ENCODE measurements at regions not wholly inside any gene's neighbourhood (a gene's known extent, or its start where the extent isn't known, plus 50 kb on each side); places are given as distances from the start of the nearest gene placed in this dataset.

DNA sequence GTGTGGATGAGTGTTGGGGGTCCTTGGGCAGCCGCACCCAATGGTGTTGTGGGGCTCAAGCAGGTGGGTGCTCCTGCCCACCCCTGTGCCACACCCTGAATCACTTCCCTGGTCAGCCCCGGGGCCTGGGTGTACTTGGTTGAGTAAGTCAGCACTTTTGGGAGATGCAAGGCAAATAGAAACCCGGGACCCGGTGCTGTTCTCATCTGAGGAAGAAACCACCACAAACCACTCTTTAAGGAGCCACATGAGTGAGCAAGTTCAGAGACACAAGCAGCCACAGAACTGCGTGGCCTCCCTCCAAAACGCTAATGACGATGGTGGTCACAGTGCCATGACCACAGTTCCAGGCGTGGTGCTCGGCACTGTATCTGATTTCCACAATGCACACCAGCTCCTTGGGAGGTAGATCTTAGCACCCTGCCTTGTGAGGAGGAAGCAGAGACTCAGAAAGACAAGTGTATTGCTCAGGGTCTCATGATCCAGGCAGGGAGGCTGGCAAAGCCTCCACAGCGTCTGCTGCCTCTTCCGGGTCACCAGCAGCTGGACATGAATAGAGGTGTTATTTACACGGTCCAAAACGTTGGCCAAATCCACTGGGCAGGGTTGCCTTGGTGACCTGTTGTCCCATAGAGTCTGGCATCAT, 118.2 kb upstream of the ALDH1A3 start:
- TF ChIP-seq RBAK (tag by site-specific recombination; IDR thresholded peaks at IDR 0.05) = no peak
- TF ChIP-seq, protein P1, sequence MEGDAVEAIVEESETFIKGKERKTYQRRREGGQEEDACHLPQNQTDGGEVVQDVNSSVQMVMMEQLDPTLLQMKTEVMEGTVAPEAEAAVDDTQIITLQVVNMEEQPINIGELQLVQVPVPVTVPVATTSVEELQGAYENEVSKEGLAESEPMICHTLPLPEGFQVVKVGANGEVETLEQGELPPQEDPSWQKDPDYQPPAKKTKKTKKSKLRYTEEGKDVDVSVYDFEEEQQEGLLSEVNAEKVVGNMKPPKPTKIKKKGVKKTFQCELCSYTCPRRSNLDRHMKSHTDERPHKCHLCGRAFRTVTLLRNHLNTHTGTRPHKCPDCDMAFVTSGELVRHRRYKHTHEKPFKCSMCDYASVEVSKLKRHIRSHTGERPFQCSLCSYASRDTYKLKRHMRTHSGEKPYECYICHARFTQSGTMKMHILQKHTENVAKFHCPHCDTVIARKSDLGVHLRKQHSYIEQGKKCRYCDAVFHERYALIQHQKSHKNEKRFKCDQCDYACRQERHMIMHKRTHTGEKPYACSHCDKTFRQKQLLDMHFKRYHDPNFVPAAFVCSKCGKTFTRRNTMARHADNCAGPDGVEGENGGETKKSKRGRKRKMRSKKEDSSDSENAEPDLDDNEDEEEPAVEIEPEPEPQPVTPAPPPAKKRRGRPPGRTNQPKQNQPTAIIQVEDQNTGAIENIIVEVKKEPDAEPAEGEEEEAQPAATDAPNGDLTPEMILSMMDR (tag by site-specific recombination; IDR thresholded peaks at IDR 0.05) = no peak
- no peak for TF ChIP-seq SETDB1 (IDR thresholded peaks at IDR 0.05; ENCODE audit: insufficient read length, low read length)
- no peak for TF ChIP-seq ZNF776 (tag by site-specific recombination; IDR thresholded peaks at IDR 0.05; ENCODE audit: borderline replicate concordance)
- no peak for TF ChIP-seq ZNF16 (tag by site-specific recombination; IDR thresholded peaks at IDR 0.05; ENCODE audit: low read depth)
- no peak for TF ChIP-seq ZNF324 (tag by site-specific recombination; IDR thresholded peaks at IDR 0.05)
- TF ChIP-seq ZNF24 (tag by site-specific recombination; IDR thresholded peaks at IDR 0.05) = no peak
- TF ChIP-seq SALL2 (tag by site-specific recombination; IDR thresholded peaks at IDR 0.05; ENCODE audit: borderline replicate concordance) = no peak
- TF ChIP-seq, protein P2, sequence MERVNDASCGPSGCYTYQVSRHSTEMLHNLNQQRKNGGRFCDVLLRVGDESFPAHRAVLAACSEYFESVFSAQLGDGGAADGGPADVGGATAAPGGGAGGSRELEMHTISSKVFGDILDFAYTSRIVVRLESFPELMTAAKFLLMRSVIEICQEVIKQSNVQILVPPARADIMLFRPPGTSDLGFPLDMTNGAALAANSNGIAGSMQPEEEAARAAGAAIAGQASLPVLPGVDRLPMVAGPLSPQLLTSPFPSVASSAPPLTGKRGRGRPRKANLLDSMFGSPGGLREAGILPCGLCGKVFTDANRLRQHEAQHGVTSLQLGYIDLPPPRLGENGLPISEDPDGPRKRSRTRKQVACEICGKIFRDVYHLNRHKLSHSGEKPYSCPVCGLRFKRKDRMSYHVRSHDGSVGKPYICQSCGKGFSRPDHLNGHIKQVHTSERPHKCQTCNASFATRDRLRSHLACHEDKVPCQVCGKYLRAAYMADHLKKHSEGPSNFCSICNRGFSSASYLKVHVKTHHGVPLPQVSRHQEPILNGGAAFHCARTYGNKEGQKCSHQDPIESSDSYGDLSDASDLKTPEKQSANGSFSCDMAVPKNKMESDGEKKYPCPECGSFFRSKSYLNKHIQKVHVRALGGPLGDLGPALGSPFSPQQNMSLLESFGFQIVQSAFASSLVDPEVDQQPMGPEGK (tag by site-specific recombination; IDR thresholded peaks at IDR 0.05) = no peak

Data from HEK293 (cell line).